ENCODE measurements at regions not wholly inside any gene's neighbourhood (a gene's known extent, or its start where the extent isn't known, plus 50 kb on each side); places are given as distances from the start of the nearest gene placed in this dataset.
A peak's percentile ranks its signal among the peaks of the same experiment; 100 is the strongest.

GRCh38 chr1:228979325-228979699, 244.0 kb downstream of the RHOU start:
- no peak for DNase-seq

GRCh38 chr1:228979774-228980173, 244.5 kb downstream of the RHOU start:
- DNase-seq, result no peak

GRCh38 chr1:228980232-228980937, 245.1 kb downstream of the RHOU start:
- no peak for DNase-seq

- DNase-seq, result no peak
These were observed 247.4 kb downstream of the RHOU start for GRCh38 chr1:228982637-228983036.

- no peak for DNase-seq
These were observed 248.0 kb downstream of the RHOU start for GRCh38 chr1:228983231-228983660.

GRCh38 chr1:228983661-228984060, 248.4 kb downstream of the RHOU start:
- DNase-seq, result no peak

GRCh38 chr1:228984107-228984506, 248.8 kb downstream of the RHOU start:
- DNase-seq, result no peak

GRCh38 chr1:228984646-228985631, 249.7 kb downstream of the RHOU start:
- no peak for DNase-seq

GRCh38 chr1:228985661-228986060, 250.4 kb downstream of the RHOU start:
- DNase-seq, result no peak

GRCh38 chr1:228986093-228986904, 251.0 kb downstream of the RHOU start:
- no peak for DNase-seq

- DNase-seq, result no peak
These were observed 252.0 kb downstream of the RHOU start for GRCh38 chr1:228987286-228987685.

- DNase-seq, result no peak
These were observed 252.6 kb downstream of the RHOU start for GRCh38 chr1:228987736-228988506.

GRCh38 chr1:228988664-228989063, 253.4 kb downstream of the RHOU start:
- DNase-seq, result no peak

GRCh38 chr1:228989176-228989575, 253.9 kb downstream of the RHOU start:
- DNase-seq, result no peak

- no peak for DNase-seq
These were observed 254.4 kb downstream of the RHOU start for GRCh38 chr1:228989676-228989991.

- DNase-seq, result peak in 1 of 2 donors; percentile 56
These were observed 254.9 kb downstream of the RHOU start for GRCh38 chr1:228989992-228990827.

- no peak for DNase-seq
These were observed 255.8 kb downstream of the RHOU start for GRCh38 chr1:228990906-228991569.

GRCh38 chr1:228992044-228992443, 256.8 kb downstream of the RHOU start:
- DNase-seq, result no peak

- DNase-seq, result no peak
These were observed 257.7 kb downstream of the RHOU start for GRCh38 chr1:228992907-228993535.
